GM19240 (cell line): ENCODE measurements at regions not wholly inside any gene's neighbourhood (a gene's known extent, or its start where the extent isn't known, plus 50 kb on each side); places are given as distances from the start of the nearest gene placed in this dataset.
A peak's percentile ranks its signal among the peaks of the same experiment; 100 is the strongest.
"Not testable (repeated sequence)": the region's sequence is repeated elsewhere in the genome, so short reads cannot be mapped to it uniquely, and the experiment has no call there.

ENCODE experiments used
- DNase-seq: peaks from one replicate; pipeline ENCODE4 v3.0.0; 2011; ENCODE audit warnings: low spot score; ENCODE audit not compliant: insufficient read length

- no peak for DNase-seq
Observed at GRCh38 chr6:117761610-117762009, 86.3 kb downstream of the NUS1 start.

- DNase-seq = peak; percentile 12
Observed at GRCh38 chr6:117771403-117771802, 96.1 kb downstream of the NUS1 start.

GRCh38 chr6:117776441-117776840, 101.2 kb downstream of the NUS1 start:
- DNase-seq = no peak

GRCh38 chr6:117781550-117781949, 106.3 kb downstream of the NUS1 start:
- no peak for DNase-seq

GRCh38 chr6:117783279-117783678, 108.0 kb downstream of the NUS1 start:
- no peak for DNase-seq

GRCh38 chr6:117791012-117791411, 115.7 kb downstream of the NUS1 start:
- no peak for DNase-seq

- DNase-seq = no peak
Observed at GRCh38 chr6:117795234-117795633, 111.8 kb upstream of the SLC35F1 start.

- DNase-seq = not testable (repeated sequence)
Observed at GRCh38 chr6:117798819-117799218, 108.2 kb upstream of the SLC35F1 start.

GRCh38 chr6:117810269-117810668, 96.8 kb upstream of the SLC35F1 start:
- no peak for DNase-seq

GRCh38 chr6:117817499-117817898, 89.6 kb upstream of the SLC35F1 start:
- DNase-seq = no peak

- DNase-seq = no peak
Observed at GRCh38 chr6:117817992-117818391, 89.1 kb upstream of the SLC35F1 start.

GRCh38 chr6:117818449-117818848, 88.6 kb upstream of the SLC35F1 start:
- no peak for DNase-seq

GRCh38 chr6:117829594-117830319, 77.3 kb upstream of the SLC35F1 start:
- DNase-seq = peak; percentile 18

GRCh38 chr6:117837261-117837660, 69.8 kb upstream of the SLC35F1 start:
- DNase-seq = no peak

GRCh38 chr6:117840541-117840983, 66.5 kb upstream of the SLC35F1 start:
- DNase-seq = no peak

GRCh38 chr6:117847912-117848311, 59.2 kb upstream of the SLC35F1 start:
- no peak for DNase-seq

GRCh38 chr6:117849087-117849486, 58.0 kb upstream of the SLC35F1 start:
- DNase-seq = no peak
